Ovary (tissue), 7 donors: ENCODE measurements at regions not wholly inside any gene's neighbourhood (a gene's known extent, or its start where the extent isn't known, plus 50 kb on each side); places are given as distances from the start of the nearest gene placed in this dataset.
"Not testable (repeated sequence)": the region's sequence is repeated elsewhere in the genome, so short reads cannot be mapped to it uniquely, and the experiment has no call there.

ENCODE experiments used
- DNase-seq, 5 donors: peaks; one replicate each; pipeline ENCODE4 v3.0.0-alpha.2; 2019 to 2020
- H3K27ac ChIP-seq, 2 donors: fragments of 200-600 bp; one replicate each; pipeline versions ENCODE4 v1.5.1 to v1.8.0; 2019 to 2022
- H3K27me3 ChIP-seq: fragments of 200-600 bp; one replicate; pipeline ENCODE4 v1.8.0; 2022
- H3K36me3 ChIP-seq: fragments of 200-600 bp; sonication (generic); one replicate; pipeline ENCODE4 v1.5.1; 2019
- H3K4me1 ChIP-seq: one replicate; pipeline ENCODE4 v1.8.1; 2013; ENCODE audit warnings: mild to moderate bottlenecking, moderate library complexity; ENCODE audit not compliant: insufficient read depth
- H3K4me3 ChIP-seq: fragments of 200-600 bp; sonication (generic); one replicate; pipeline ENCODE4 v1.5.1; 2017
- H3K9me3 ChIP-seq, 2 donors: fragments of 200-600 bp in 1 of 2; sonication (generic) in 1 of 2; one replicate each; pipeline versions ENCODE4 v1.5.1 to v1.8.1; 2013 to 2019; ENCODE audit warnings: mild to moderate bottlenecking in 1 of 2, moderate library complexity in 1 of 2
- CTCF ChIP-seq, 3 donors: fragments of 450-650 bp in 2 of 3; fragments of 200-600 bp in 1 of 3; IDR thresholded peaks; one replicate each; pipeline versions ENCODE4 v1.5.1 to v1.8.0; 2016 to 2022; ENCODE audit warnings: antibody characterized with exemption in 3 of 3, mild to moderate bottlenecking in 1 of 3
- EP300 ChIP-seq: sonication (generic); formaldehyde crosslinking; IDR thresholded peaks from one replicate; pipeline ENCODE4 v1.6.1; 2017; ENCODE audit warnings: antibody characterized with exemption
- POLR2A ChIP-seq: fragments of 450-650 bp; IDR thresholded peaks from one replicate; pipeline ENCODE4 v1.6.1; 2017; ENCODE audit warnings: antibody characterized with exemption, mild to moderate bottlenecking, moderate library complexity
- WGBS, 3 donors: extraction: QIAGEN DNeasy Blood & Tissue Kit in 1 of 3; methylation state at CpG; one replicate each; pipeline versions ENCODE4 v1.1.5 to v1.1.7; 2013 to 2017; 5-methylcytosine and 5-hydroxymethylcytosine counted together
- intact Hi-C, 4 donors: fragments of 100-400 bp; cut with DNase I; formaldehyde crosslinking; loops; one replicate each; pipeline versions ENCODE4 v1.11.0 to v1.15.1; 2022 to 2023
- donor health status: DM: no; HTN: no; CAD: no; lungs with moderate emphysema.
- donor health status: DM: no; HTN: no; CAD: no.
- donor health status: Bipolar disorder and iron deficiency.
- donor health status: DM: no; HTN: no; CAD: no.
- donor health status: DM: yes; HTN: yes; CAD: no.

GRCh38 chr1:65606426-65606825 is 186.0 kb downstream of the LEPR start:
- Histone ChIP-seq H3K27ac (no peak overlapping the region), H3K9me3 (no peaks in the 10 kb centered on the region), H3K4me1 (no peaks in the 10 kb centered on the region), H3K27me3 (no peaks in the 10 kb centered on the region), H3K4me3 (no peak overlapping the region), H3K36me3 (no peaks in the 10 kb centered on the region)
- WGBS, 3 donors, result 65 to 73% (median 70%) methylated on average over 3 of the region's 3 CpGs
- TF ChIP-seq EP300 (no peak), CTCF (IDR thresholded peaks at IDR 0.05) (no peak), POLR2A (no peak)
- intact Hi-C loops, result no loop called here
- DNase-seq, result no peak

GRCh38 chr1:65613884-65614283 is 178.8 kb upstream of the PDE4B start:
- TF ChIP-seq CTCF (IDR thresholded peaks at IDR 0.05), result no peak
- TF ChIP-seq POLR2A, result no peak
- no peak for TF ChIP-seq EP300
- H3K9me3 ChIP-seq, result no peaks in the 10 kb centered on the region
- no peak overlapping the region for H3K4me3 ChIP-seq
- no peak overlapping the region for H3K27ac ChIP-seq
- intact Hi-C loops, result no loop called here
- 95 to 98% (median 97%) methylated on average over 2 of the region's 2 CpGs for WGBS, 3 donors
- no peak for DNase-seq
- H3K27me3 ChIP-seq, result no peaks in the 10 kb centered on the region
- H3K36me3 ChIP-seq, result no peaks in the 10 kb centered on the region
- no peaks in the 10 kb centered on the region for H3K4me1 ChIP-seq

GRCh38 chr1:65615859-65616258 is 176.8 kb upstream of the PDE4B start:
- Histone ChIP-seq H3K9me3 (no peaks in the 10 kb centered on the region), H3K4me3 (no peak overlapping the region), H3K36me3 (no peaks in the 10 kb centered on the region), H3K27me3 (no peaks in the 10 kb centered on the region), H3K27ac (no peak overlapping the region), H3K4me1 (no peaks in the 10 kb centered on the region)
- DNase-seq, result no peak
- intact Hi-C loops, result no loop called here
- no peak for TF ChIP-seq CTCF (IDR thresholded peaks at IDR 0.05)
- TF ChIP-seq EP300, result no peak
- TF ChIP-seq POLR2A, result no peak
- 48 to 55% (median 50%) methylated on average over 2 of the region's 2 CpGs for WGBS, 3 donors

GRCh38 chr1:65621721-65622120 is 171.0 kb upstream of the PDE4B start:
- H3K27me3 ChIP-seq, H3K27ac ChIP-seq, H3K4me3 ChIP-seq, H3K36me3 ChIP-seq, H3K9me3 ChIP-seq, DNase-seq, H3K4me1 ChIP-seq, intact Hi-C loops: not testable (repeated sequence)
- WGBS, 3 donors, result 15 to 56% (median 21%) methylated on average over 1 of the region's 1 CpG

GRCh38 chr1:65623895-65624294 is 168.8 kb upstream of the PDE4B start:
- TF ChIP-seq CTCF (IDR thresholded peaks at IDR 0.05) (no peak), EP300 (no peak), POLR2A (no peak)
- Histone ChIP-seq H3K27me3 (peaks cover 3% of the 10 kb centered on the region), H3K4me3 (no peak overlapping the region), H3K9me3 (no peaks in the 10 kb centered on the region), H3K27ac (no peak overlapping the region), H3K4me1 (no peaks in the 10 kb centered on the region), H3K36me3 (no peaks in the 10 kb centered on the region)
- intact Hi-C loops, result no loop called here
- DNase-seq, result no peak
- 88 to 96% (median 91%) methylated on average over 1 of the region's 1 CpG for WGBS, 3 donors
